T47D (cell line): ENCODE measurements at regions not wholly inside any gene's neighbourhood (a gene's known extent, or its start where the extent isn't known, plus 50 kb on each side); places are given as distances from the start of the nearest gene placed in this dataset.

Source experiments
- DNase-seq, 2 experiments: peaks; one replicate each; pipeline versions ENCODE4 v3.0.0 to v3.0.0-alpha.2; 2011 to 2012; ENCODE audit warnings: low read depth in 1 of 2, low spot score in 1 of 2
- JUND ChIP-seq: IDR thresholded peaks from 2 replicates; pipeline ENCODE4 v1.6.1; 2012; ENCODE audit warnings: low read depth
- in situ Hi-C: cut with HindIII; loops from 2 replicates; pipeline ENCODE4 v1.10.0; 2016; ENCODE audit warnings: low sequenced_read_pairs, low pct_unique_long_range_greater_than_20kb

- in situ Hi-C loops, result no loop called here
- DNase-seq, result no peak
- TF ChIP-seq JUND, result no peak
Observed at GRCh38 chr6:48057601-48058000, 53.4 kb downstream of the PTCHD4 start.

GRCh38 chr6:48048451-48049146, 62.4 kb downstream of the PTCHD4 start:
- no peak for TF ChIP-seq JUND
- no peak for DNase-seq
- in situ Hi-C loops, result no loop called here

- in situ Hi-C loops, result no loop called here
- no peak for TF ChIP-seq JUND
- DNase-seq, result no peak
Observed at GRCh38 chr6:48041894-48042293, 69.1 kb downstream of the PTCHD4 start.

- TF ChIP-seq JUND, result no peak
- DNase-seq, result no peak
- in situ Hi-C loops, result no loop called here
Observed at GRCh38 chr6:48037946-48038345, 73.1 kb downstream of the PTCHD4 start.

GRCh38 chr6:48036316-48036715, 74.7 kb downstream of the PTCHD4 start:
- DNase-seq, result no peak
- no peak for TF ChIP-seq JUND
- in situ Hi-C loops, result no loop called here

- no peak for TF ChIP-seq JUND
- in situ Hi-C loops, result no loop called here
- peak in 1 of 2 experiments; percentile 9 for DNase-seq
Observed at GRCh38 chr6:48032151-48032550, 78.8 kb downstream of the PTCHD4 start.

- in situ Hi-C loops, result no loop called here
- no peak for TF ChIP-seq JUND
- DNase-seq, result no peak
Observed at GRCh38 chr6:48031711-48032110, 79.3 kb downstream of the PTCHD4 start.

- DNase-seq, result no peak
- in situ Hi-C loops, result no loop called here
Observed at GRCh38 chr6:48027704-48028435, 83.1 kb downstream of the PTCHD4 start.

GRCh38 chr6:48024956-48025355, 86.0 kb downstream of the PTCHD4 start:
- no peak for TF ChIP-seq JUND
- in situ Hi-C loops, result no loop called here
- no peak for DNase-seq

More at GRCh38 chr6:48027704-48028435, 83.1 kb downstream of the PTCHD4 start:
- no peak for TF ChIP-seq JUND

GRCh38 chr6:48021904-48022303, 89.1 kb downstream of the PTCHD4 start:
- DNase-seq, result no peak
- no peak for TF ChIP-seq JUND

GRCh38 chr6:48016020-48016755, 94.8 kb downstream of the PTCHD4 start:
- in situ Hi-C loops, result no loop called here
- no peak for TF ChIP-seq JUND
- DNase-seq, result no peak

More at GRCh38 chr6:48021904-48022303, 89.1 kb downstream of the PTCHD4 start:
- in situ Hi-C loops, result no loop called here

- no peak for TF ChIP-seq JUND
- in situ Hi-C loops, result no loop called here
- no peak for DNase-seq
Observed at GRCh38 chr6:47992809-47993208, 118.2 kb downstream of the PTCHD4 start.

GRCh38 chr6:47983491-47983890, 127.5 kb downstream of the PTCHD4 start:
- no peak for TF ChIP-seq JUND
- in situ Hi-C loops, result no loop called here
- DNase-seq, result no peak
